Ovary (tissue), 7 donors: ENCODE measurements at regions not wholly inside any gene's neighbourhood (a gene's known extent, or its start where the extent isn't known, plus 50 kb on each side); places are given as distances from the start of the nearest gene placed in this dataset.

Source experiments
- DNase-seq, 5 donors: peaks; one replicate each; pipeline ENCODE4 v3.0.0-alpha.2; 2019 to 2020
- H3K27ac ChIP-seq, 2 donors: fragments of 200-600 bp; one replicate each; pipeline versions ENCODE4 v1.5.1 to v1.8.0; 2019 to 2022
- H3K27me3 ChIP-seq: fragments of 200-600 bp; one replicate; pipeline ENCODE4 v1.8.0; 2022
- H3K36me3 ChIP-seq: fragments of 200-600 bp; sonication (generic); one replicate; pipeline ENCODE4 v1.5.1; 2019
- H3K4me1 ChIP-seq: one replicate; pipeline ENCODE4 v1.8.1; 2013; ENCODE audit warnings: mild to moderate bottlenecking, moderate library complexity; ENCODE audit not compliant: insufficient read depth
- H3K4me3 ChIP-seq: fragments of 200-600 bp; sonication (generic); one replicate; pipeline ENCODE4 v1.5.1; 2017
- H3K9me3 ChIP-seq, 2 donors: fragments of 200-600 bp in 1 of 2; sonication (generic) in 1 of 2; one replicate each; pipeline versions ENCODE4 v1.5.1 to v1.8.1; 2013 to 2019; ENCODE audit warnings: mild to moderate bottlenecking in 1 of 2, moderate library complexity in 1 of 2
- CTCF ChIP-seq, 3 donors: fragments of 450-650 bp in 2 of 3; fragments of 200-600 bp in 1 of 3; IDR thresholded peaks; one replicate each; pipeline versions ENCODE4 v1.5.1 to v1.8.0; 2016 to 2022; ENCODE audit warnings: antibody characterized with exemption in 3 of 3, mild to moderate bottlenecking in 1 of 3
- EP300 ChIP-seq: sonication (generic); formaldehyde crosslinking; IDR thresholded peaks from one replicate; pipeline ENCODE4 v1.6.1; 2017; ENCODE audit warnings: antibody characterized with exemption
- POLR2A ChIP-seq: fragments of 450-650 bp; IDR thresholded peaks from one replicate; pipeline ENCODE4 v1.6.1; 2017; ENCODE audit warnings: antibody characterized with exemption, mild to moderate bottlenecking, moderate library complexity
- WGBS, 3 donors: extraction: QIAGEN DNeasy Blood & Tissue Kit in 1 of 3; methylation state at CpG; one replicate each; pipeline versions ENCODE4 v1.1.5 to v1.1.7; 2013 to 2017; 5-methylcytosine and 5-hydroxymethylcytosine counted together
- intact Hi-C, 4 donors: fragments of 100-400 bp; cut with DNase I; formaldehyde crosslinking; loops; one replicate each; pipeline versions ENCODE4 v1.11.0 to v1.15.1; 2022 to 2023
- donor health status: DM: no; HTN: no; CAD: no; lungs with moderate emphysema.
- donor health status: DM: no; HTN: no; CAD: no.
- donor health status: Bipolar disorder and iron deficiency.
- donor health status: DM: no; HTN: no; CAD: no.
- donor health status: DM: yes; HTN: yes; CAD: no.

- DNase-seq, result no peak
- no peak overlapping the region for H3K27ac ChIP-seq
- H3K4me1 ChIP-seq, result no peaks in the 10 kb centered on the region
- H3K4me3 ChIP-seq, result no peak overlapping the region
- H3K27me3 ChIP-seq, result no peaks in the 10 kb centered on the region
- H3K36me3 ChIP-seq, result no peaks in the 10 kb centered on the region
- intact Hi-C loops, result no loop called here
- TF ChIP-seq CTCF (IDR thresholded peaks at IDR 0.05) (no peak), POLR2A (no peak), EP300 (no peak)
- WGBS, 3 donors, result 89 to 94% (median 92%) methylated on average over 4 of the region's 4 CpGs
- H3K9me3 ChIP-seq, result no peaks in the 10 kb centered on the region
Observed at GRCh38 chr2:136291871-136292270, 173.9 kb upstream of the CXCR4 start.

GRCh38 chr2:136290326-136290725, 172.4 kb upstream of the CXCR4 start:
- no peaks in the 10 kb centered on the region for H3K9me3 ChIP-seq

GRCh38 chr2:136288249-136288648, 170.3 kb upstream of the CXCR4 start:
- TF ChIP-seq POLR2A (no peak), CTCF (IDR thresholded peaks at IDR 0.05) (no peak), EP300 (no peak)
- Histone ChIP-seq H3K4me1 (no peaks in the 10 kb centered on the region), H3K36me3 (no peaks in the 10 kb centered on the region), H3K27me3 (no peaks in the 10 kb centered on the region), H3K4me3 (no peak overlapping the region), H3K9me3 (no peaks in the 10 kb centered on the region), H3K27ac (no peak overlapping the region)
- intact Hi-C loops, result no loop called here
- no peak for DNase-seq
- WGBS, 3 donors, result 78 to 85% (median 80%) methylated on average over 6 of the region's 6 CpGs

More at GRCh38 chr2:136290326-136290725, 172.4 kb upstream of the CXCR4 start:
- DNase-seq, result no peak
- WGBS, 3 donors, result 41 to 59% (median 51%) methylated on average over 1 of the region's 1 CpG
- no peak overlapping the region for H3K27ac ChIP-seq
- intact Hi-C loops, result no loop called here
- no peaks in the 10 kb centered on the region for H3K4me1 ChIP-seq
- H3K36me3 ChIP-seq, result no peaks in the 10 kb centered on the region
- no peak overlapping the region for H3K4me3 ChIP-seq
- H3K27me3 ChIP-seq, result no peaks in the 10 kb centered on the region
- TF ChIP-seq CTCF (IDR thresholded peaks at IDR 0.05), result no peak
- TF ChIP-seq EP300, result no peak
- TF ChIP-seq POLR2A, result no peak

- 79 to 85% (median 83%) methylated on average over 3 of the region's 3 CpGs for WGBS, 3 donors
- H3K27me3 ChIP-seq, result no peaks in the 10 kb centered on the region
- no peak overlapping the region for H3K4me3 ChIP-seq
- H3K9me3 ChIP-seq, result no peaks in the 10 kb centered on the region
- intact Hi-C loops, result no loop called here
- H3K4me1 ChIP-seq, result no peaks in the 10 kb centered on the region
- DNase-seq, result no peak
- TF ChIP-seq CTCF (IDR thresholded peaks at IDR 0.05), result no peak
- no peaks in the 10 kb centered on the region for H3K36me3 ChIP-seq
- no peak overlapping the region for H3K27ac ChIP-seq
Observed at GRCh38 chr2:136286423-136286822, 168.5 kb upstream of the CXCR4 start.
